ENCODE measurements at regions not wholly inside any gene's neighbourhood (a gene's known extent, or its start where the extent isn't known, plus 50 kb on each side); places are given as distances from the start of the nearest gene placed in this dataset.
"Not testable (repeated sequence)": the region's sequence is repeated elsewhere in the genome, so short reads cannot be mapped to it uniquely, and the experiment has no call there.

DNA sequence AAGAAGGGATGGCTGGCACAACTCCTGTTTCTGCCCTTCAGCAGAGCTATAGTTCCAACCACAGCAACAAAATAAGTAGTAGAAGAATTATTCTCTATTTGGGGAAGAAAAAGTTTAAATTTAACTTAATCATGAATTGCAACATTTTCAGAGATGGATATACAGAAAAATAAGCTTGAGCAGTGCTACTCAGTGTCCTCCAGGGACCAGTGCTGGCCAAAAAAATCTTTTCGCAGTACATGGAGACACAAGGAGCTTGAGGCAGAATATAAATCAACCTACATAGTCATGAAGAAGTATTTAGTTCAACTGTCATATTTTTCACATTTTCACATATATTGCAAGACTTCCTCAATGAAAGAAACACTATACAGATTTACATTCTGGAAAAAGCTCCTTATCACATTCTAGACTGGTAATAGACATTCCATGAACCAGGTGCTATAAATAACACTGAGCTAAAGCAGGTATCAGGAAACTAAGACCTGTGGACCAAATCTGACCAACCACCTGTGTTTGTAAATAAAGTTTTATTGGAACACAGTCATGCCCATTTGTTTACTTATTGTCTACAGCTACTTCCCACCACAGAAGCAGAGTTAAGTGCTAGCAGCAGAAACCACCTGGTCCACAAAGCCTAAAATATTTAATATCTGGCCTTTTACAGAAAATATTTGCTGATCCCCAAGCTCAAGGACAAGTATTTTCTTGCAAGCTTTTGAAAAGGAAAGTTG is 101.9 kb downstream of the RGS21 start:
- DNase-seq (ENCODE audit: low spot score), result no peak

DNA sequence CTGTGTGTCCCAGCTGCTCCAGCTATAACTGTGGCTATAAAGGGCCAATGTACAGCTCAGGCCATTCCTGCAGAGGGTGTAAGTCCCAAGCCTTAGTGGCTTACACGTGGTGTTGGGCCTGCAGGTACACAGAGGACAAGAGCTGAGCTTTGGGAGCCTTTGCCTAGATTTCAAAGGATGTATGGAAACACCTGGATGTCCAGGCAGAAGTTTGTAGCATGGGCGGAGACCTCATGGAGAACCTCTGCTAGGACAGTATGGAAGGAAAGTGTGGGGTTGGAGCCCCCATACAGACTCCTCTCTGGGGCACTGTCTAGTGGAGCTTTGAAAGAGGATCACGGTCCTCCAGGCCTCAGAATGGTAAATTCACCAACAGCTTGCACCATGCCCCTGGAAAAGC is 113.9 kb downstream of the RGS21 start:
- no peak for DNase-seq (ENCODE audit: low spot score)

DNA sequence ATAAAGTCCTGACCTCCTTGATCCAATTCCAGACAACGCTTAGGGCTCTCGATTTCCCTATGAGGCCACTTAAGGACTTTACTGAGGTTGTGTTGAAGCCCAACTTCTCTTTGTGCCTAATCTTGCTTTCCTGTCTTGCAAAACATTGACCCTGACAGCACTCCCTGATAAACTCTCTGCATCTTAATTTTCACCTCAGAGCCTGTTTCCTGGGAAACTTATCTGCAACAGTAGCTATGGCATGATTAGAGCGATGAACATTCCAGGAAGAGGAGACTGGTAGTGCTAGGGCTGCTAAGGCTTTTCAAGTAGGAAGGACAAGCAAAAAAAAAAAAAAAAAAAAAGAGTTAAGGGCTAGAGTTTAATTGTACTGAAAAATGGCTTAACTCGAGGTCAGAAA is 118.9 kb downstream of the RGS21 start:
- DNase-seq (ENCODE audit: low spot score), result no peak

DNA sequence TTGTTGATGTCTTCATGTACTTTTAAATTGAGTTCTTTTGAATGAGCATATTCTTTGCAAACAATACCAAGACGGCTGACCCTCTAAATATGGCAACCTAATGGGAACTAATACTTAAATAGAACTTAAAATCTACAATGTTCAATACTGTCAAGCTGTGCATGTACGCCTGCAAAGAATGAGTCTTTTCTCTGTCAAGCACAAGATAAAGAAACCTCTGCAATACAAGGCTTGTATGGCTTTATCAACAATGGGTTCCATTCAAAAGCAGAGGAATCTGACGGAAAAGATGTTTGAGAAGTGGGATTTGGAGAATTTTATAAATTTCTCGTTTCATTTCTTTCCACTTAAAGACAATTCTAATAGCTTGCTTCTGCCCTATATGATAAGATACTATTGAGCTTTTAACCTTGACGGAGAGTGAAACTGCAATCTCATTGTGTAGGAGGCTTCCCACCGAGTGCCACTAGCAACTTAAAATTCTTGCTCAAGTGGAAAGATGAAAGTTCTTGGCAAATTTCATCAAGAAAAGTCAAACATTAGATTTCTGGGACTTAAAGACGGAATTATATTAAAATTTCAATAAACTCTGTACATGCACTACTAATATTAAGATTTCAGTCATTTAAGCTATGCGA is 119.8 kb downstream of the RGS21 start:
- DNase-seq (ENCODE audit: low spot score), result no peak

DNA sequence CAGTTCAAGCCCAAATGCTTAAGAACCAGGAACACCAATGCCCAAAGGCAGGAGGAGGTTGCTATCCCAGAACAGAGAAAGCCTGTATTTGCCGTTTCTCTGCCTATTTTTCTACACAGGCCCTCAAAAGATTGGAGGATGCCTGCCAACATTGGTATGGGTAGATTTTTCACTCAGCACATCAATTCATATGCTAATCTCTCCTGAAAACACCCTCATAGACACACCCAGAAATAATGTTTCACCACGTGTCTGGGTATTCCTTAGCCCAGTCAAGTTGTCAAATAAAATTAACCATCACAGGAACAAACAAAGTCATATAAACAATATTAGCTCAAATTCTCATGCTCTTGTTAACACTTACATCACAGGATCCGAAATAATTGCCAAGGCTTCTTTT is 121.9 kb downstream of the RGS21 start:
- DNase-seq (ENCODE audit: low spot score), result no peak

DNA sequence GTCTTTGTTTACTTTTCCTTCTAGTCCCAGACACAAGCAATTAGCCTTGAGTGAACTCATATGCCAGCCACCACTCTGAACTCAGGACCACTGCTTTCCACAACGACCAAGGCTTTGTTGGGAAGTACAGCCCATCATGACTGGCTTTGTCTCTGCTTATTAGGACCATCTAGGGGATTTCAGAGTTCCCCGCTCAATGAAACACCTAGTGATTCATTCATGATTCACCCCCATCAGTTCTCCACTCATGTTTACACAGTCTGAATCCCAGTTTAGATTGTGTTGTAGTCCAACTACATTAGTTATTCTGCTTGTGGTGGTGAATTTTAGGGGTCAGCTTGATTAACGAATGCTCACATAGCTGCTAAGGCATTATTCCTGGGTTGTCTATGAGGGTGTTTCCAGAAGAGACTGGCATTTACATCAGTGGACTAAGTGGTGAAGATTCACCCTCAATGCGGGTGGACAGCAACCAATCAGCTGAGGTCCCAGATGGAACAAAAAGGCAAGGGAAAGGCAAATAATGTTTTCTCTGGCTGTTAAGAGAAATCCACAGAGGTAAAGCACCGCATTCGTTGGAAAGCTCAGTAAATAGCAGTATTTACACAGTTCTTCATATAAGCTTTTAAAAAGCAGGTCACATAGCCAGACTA is 122.7 kb downstream of the RGS21 start:
- no peak for DNase-seq (ENCODE audit: low spot score)

DNA sequence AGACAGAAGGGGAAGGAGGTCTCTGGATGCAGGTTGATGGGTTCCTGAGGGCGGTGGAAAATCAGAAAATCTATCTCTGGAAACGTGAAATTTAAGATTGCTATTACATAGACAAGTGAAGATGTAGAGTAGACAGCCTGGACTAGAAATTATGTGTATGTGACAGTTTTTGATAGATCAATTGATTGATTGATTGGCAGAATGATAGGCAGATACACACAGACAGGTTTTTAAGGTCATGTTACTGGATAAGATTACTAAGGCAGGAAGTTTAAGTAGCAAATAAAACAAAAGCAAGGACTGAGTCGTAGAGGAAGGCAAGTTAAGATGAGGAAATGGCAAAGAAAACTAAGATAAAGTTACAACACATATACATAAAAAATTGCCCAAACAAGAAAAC is 124.7 kb downstream of the RGS21 start:
- DNase-seq (ENCODE audit: low spot score), result no peak

DNA sequence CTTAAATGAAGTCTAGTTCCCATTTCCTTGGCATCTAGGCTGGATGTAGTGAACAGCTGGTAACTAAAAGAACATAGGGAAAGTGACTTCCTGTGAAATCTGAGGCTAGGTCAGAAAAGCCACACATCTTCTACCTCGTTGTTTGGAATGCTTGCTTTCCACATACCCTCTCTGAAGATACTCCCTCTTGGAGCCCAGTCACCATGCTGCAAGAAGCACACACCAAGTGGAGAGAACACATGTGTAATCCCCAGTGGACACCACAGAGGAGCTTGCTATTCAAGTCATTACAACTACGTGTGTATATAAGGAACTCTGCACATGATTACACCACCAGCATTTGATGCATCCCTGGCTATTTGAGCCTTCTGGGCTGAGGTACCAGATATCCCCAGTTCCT is 125.9 kb downstream of the RGS21 start:
- no peak for DNase-seq (ENCODE audit: low spot score)

DNA sequence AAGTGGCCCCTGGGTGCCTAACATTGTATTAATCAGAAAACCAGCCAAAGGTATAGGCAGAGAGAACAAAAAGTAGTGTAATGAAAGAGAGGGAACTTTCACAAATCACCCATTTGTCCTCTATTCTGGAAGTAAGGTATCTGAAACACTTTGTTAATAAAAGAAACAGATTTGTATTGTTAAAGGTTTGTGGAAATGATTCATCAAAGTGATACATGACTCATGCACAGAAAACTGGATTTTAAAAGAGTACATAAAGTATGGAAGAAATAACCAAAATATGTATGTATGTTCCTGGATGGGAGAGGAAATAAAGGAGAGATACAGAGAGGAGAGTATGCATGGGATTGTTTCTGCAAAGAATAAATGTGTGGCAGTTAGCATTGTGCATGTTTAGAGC is 126.8 kb downstream of the RGS21 start:
- no peak for DNase-seq (ENCODE audit: low spot score)

DNA sequence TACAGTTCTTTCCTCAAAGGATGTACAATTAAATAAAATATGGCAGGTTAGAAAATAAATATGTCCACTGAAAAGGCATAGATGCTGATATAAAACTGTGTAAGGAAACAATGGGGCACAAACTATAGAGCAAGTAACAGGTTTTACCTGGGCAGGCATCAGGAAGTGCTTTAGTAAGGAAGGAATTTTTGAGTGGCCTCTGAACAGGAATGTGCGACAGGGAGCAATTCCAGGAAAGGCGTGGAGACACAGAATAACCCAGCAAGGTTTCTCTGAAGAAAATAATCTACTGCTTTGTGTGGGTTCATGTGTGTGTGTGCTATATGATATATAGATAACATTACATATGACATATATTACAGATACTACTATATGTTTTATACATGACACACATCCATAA is 128.4 kb downstream of the RGS21 start:
- DNase-seq (ENCODE audit: low spot score), result no peak

DNA sequence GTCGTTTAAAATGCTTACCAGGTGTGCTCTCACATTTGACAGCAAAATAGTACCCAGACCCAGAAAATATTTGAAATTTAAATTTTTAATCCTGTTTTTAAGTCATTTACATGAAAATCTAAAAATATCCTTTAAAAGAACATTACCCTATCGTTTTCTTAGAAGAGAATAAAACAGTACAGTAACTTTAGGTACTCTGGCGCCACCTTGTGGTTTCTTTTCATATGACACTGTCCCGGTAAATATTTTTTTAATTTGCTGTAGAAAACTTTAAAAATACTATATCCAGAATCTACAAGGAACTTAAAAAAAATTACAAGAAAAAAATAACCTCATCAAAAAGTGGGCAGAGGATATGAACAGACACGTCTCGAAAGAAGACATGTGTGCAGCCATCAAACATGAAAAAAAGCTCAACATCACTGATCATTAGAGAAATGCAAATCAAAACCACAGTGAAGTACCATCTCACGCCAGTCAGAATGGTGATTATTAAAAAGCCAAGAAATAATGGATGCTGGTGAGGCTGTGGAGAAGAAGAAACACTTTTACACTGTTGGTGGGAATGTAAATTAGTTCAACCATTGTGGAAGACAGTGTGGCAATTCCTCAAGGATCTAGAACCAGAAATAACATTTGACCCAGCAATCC is 129.2 kb downstream of the RGS21 start:
- DNase-seq (ENCODE audit: low spot score), result no peak

DNA sequence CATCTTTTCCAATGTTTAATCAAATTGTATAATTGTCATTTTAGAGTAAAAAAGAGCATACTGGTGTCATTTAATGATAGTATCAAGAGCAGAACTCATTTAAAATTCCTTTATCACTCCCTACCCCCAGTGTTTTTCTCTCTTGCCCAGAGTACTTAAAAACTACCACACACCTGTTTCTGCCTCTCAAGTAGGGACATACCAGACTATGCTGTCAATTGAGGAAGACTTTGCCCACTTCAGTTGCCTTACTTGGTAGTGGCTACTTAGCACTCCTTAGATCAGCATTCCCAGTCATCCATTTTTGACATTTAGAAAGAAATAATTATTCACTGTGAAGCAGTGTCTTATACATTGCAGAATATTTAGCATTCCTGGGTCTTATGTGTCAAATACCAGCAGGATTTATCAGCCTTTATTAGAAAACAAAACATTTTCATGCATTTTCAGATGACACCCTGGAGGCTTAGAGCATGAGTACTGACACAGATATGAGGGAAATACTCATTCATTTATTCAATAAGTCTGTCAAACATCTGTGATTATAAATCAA is 127.5 kb upstream of the RGS1 start:
- DNase-seq (ENCODE audit: low spot score), result no peak

DNA sequence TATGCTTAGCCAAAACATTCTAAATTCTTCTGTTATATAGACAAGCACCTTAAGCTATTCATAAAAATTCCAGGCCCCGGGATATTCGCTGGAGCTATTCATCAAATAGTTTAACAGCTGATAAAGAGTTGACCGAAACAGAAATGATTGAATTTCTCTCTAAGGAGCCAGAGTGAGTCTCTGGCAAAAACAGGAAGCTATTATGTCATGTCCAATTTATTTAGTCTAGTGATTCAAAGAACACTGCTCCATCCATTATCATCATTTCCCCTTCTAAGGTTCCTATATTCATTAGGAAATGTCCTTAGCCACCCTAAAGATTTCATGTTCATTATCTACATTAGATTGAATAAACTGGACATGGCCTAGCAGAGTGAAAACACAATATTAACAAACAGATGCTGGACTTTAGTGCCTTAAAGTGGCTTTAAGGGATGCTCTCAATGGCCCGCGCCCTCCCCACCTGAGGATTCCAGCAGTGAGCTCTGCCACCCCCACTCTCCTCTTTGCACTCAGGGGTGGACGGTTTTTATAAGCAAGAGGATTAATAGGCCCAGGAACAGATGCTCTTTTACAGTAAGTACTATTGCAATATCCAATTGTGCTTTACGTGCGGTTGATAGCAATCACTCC is 122.1 kb upstream of the RGS1 start:
- DNase-seq (ENCODE audit: low spot score), result no peak

DNA sequence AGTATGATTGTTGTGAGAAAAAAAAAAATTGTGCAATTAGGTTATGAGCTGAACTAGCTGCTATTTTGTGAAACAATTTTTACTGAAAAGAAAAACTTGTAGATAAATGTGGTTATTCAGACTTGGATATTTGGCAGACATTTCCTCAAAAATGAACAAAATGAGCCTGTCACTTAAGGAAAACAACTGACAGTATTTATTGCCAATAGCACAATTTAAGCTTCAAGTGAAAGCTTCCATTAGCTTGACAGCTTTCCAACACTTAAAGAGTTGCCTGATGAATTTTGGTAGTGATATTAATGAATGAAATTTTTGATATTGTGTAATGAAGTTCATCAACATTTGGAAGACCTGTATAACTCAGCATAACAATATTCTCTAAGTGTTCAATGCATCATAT is 116.1 kb upstream of the RGS1 start:
- no peak for DNase-seq (ENCODE audit: low spot score)

DNA sequence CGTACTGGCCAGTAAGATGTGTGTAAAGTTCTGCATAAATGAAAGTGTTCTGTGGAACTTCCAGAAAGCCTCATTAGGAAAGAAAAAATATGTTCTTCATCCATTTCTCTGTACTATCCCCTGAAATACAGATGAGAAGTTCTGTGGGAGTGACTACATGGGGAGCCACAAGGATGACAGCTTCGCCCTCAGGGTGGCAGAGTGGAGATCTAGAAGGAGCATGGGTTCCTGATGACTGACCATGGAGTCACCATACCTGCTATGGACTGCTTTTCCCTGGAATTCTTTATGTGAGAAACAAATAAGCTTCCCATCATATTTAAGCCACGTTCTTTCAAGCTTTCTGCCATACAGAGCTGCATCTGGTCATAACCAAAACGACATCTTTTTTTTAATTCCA is 113.9 kb upstream of the RGS1 start:
- no peak for DNase-seq (ENCODE audit: low spot score)

DNA sequence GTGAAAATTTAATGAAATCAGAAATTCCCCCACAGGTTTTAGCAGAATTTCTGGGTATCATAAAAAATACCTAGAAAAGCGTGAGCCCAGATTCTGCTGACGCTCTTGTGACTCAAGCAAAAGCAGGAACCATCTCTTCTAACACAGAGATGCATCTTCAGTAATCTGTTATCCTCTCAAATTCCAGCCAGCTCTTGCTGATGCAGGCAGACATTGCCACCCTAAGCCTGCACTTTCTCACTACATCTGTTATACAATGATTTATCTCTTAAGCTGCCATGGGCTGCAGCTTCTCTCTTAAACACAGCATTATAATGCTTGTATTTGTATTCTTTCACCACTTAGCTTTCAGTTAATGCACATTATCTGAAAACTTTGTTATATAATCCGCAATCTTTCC is 113.0 kb upstream of the RGS1 start:
- DNase-seq (ENCODE audit: low spot score), result peak; percentile 55

DNA sequence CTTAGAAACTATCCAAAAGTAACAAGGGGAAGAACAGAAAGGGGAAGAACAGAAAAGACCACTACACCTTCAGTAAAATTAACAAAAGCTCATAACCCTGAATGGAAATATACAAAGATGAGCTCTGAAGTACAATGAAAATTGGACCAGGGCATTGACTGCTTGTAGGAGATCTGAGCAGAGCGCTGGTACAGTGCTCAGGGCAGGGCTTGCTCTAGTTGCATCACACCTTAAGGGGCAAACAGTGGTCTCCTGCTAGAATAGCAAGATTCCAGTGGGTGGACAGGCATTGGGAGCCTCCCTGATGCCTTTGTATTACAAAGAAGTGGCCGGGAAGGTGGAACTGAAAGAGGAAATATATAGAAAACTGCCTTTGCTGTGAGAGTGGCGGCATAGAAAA is 111.9 kb upstream of the RGS1 start:
- DNase-seq (ENCODE audit: low spot score), result no peak

DNA sequence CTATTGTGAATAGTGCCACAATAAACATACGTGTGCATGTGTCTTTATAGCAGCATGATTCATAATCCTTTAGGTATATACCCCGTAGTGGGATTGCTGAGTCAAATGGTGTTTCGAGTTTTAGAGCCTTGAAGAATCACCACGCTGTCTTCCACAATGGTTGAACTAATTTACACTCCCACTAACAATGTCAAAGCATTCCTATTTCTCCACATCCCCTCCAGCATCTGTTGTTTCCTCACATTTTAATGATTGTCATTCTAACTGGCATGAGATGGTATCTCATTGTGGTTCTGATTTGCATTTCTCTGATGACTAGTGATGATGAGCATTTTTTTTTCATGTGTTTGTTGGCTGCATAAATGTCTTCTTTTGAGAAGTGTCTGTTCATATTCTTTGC is 110.4 kb upstream of the RGS1 start:
- not testable (repeated sequence) for DNase-seq (ENCODE audit: low spot score)

DNA sequence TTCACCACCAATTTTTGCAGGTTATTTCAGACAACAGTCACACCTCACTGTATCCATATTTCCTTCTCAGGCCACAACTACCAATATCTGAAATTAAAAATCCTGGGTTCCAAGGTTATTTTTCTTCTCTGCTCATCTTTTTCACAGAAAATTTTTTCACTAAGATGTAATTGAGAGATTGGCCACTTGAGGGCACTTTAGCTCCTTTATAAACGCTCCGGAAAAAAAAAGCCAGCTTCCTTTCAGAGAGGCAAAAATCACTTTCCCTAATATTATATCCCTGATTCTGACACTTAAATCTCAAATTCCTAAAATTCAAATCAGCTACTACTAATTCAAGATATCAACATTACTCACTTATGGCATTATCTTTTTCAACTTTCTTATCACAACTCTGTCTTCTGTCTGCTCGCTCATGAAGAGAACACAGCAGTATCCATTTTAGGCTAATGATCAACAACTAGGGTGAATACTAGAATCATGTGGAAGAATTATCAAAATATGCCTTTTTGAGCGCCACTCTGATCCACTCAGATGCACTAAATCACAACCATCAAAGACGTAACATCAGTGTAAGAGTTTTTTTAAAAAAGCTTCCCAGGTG is 101.4 kb upstream of the RGS1 start:
- peak; percentile 46 for DNase-seq (ENCODE audit: low spot score)

DNA sequence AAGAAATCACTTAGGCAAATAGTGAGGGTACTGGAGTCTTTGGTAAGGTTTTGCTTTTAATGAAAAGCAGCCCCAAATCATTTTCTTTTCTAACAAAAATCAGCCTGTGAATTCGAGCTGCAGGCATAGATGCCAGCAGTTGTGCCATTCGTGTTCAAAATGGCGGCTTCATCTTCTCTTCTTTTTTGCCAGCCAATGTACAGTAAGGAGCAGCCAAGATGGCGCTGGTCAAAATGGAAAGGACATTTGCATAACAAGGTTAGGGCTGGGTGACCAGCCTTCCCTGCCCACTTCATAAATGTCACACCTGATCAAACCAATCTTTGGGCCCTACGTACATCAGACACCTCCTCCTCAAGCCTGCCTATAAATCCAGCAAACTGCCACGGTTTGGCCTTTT is 100.2 kb upstream of the RGS1 start:
- DNase-seq (ENCODE audit: low spot score), result no peak

DNA sequence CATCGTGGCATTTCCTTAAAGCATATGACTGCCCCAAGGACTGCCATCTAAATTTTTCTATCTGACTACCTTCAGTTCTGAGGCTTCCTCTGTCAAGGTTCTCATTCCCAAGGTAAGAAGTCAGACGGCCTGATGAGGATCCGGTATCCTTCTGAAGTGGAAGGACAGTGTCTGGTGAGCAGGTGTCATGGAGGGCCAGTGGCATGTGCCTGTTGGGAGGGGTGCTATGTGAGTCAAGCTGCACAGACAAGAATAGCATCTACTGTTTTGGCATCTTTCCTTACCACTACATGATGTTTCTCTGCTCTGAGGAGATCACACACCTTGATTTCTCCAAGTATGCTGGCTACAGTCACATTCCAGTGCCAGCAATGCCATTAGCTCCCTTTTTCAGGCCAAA is 99.6 kb upstream of the RGS1 start:
- no peak for DNase-seq (ENCODE audit: low spot score)

DNA sequence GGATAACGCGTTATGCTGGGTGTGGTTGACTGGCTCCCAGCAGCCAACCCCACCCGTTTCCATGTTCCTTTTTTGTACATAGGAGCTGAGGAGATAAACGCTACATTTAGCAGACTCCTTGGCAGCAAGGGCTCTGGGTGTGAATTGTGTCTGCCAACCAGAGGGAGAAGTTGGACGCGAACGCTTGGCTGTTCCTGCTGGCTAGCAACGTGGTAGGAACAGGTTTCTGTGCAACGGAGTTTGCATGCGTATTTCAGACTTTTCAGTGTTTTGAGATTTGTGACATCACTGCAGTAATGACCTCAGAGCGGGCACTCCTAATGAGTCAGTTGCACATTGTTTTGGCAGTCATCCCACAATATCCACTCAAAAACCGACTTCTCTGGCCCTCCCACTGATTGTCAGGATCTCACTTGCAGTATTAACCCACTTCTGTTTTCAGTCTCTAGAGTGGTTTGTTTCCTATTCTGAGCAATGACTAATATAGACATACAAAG is 98.7 kb upstream of the RGS1 start:
- DNase-seq (ENCODE audit: low spot score), result no peak
